ENCODE measurements at regions not wholly inside any gene's neighbourhood (a gene's known extent, or its start where the extent isn't known, plus 50 kb on each side); places are given as distances from the start of the nearest gene placed in this dataset.

DNA sequence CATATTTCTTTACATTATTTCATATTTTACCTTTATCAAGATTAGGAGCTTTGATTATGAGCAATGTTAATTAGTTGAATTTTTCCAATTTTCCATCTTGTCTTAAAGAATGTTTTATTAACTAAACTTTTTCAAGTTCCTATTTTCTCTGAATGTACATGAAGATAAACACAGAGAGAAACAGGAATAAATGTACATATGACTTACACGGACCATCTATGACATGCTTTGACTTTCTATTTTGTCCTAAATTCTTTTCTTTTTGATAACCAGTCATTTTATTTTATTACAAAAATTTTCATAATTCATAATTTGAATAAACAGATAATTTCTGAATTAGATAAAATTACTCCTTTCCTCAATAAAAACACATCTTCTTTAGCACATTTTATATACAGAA is 1038.8 kb upstream of the ARRDC3 start:
- TF ChIP-seq EZH2phosphoT487 (IDR thresholded peaks at IDR 0.05; ENCODE audit: borderline replicate concordance, low read depth, low read length): no peak
- no peak for TF ChIP-seq CTCF (conservative IDR thresholded peaks at IDR 0.05; ENCODE audit: low read length)
- Histone ChIP-seq H3K9me2 (ENCODE audit: insufficient read depth, low read length) (no peaks in the 10 kb centered on the region), H4K20me1 (ENCODE audit: insufficient read depth, low read length) (no peaks in the 10 kb centered on the region), H2AFZ (ENCODE audit: low read length) (no peak overlapping the region), H3K9me3 (ENCODE audit: low read length) (peaks cover 9% of the 10 kb centered on the region), H3K4me2 (ENCODE audit: low read length) (no peak overlapping the region), H3K79me2 (ENCODE audit: insufficient read depth, low read depth, low read length) (no peaks in the 10 kb centered on the region), H3K27ac (ENCODE audit: low read depth, low read length, poor library complexity, severe bottlenecking) (no peak overlapping the region), H3K36me3 (ENCODE audit: insufficient read depth, low read length) (no peaks in the 10 kb centered on the region), H3K4me1 (ENCODE audit: insufficient read depth, low read length, poor library complexity, severe bottlenecking) (no peaks in the 10 kb centered on the region), H3K4me3 (ENCODE audit: low read depth, low read length, poor library complexity, severe bottlenecking) (no peak overlapping the region)
- CTCF ChIA-PET (ENCODE audit: unreplicated experiment): no interaction called here
- BruUV-seq (replicated peaks): no TSS peak
- intact Hi-C loops (cut with micrococcal nuclease; ENCODE audit: unreplicated experiment): no loop called here
- POLR2A ChIA-PET: no interaction called here
- peak; percentile 19 for DNase-seq (ENCODE audit: low spot score)

- POLR2A ChIA-PET: no interaction called here
- no peak overlapping the region for H3K27ac ChIP-seq (ENCODE audit: low read depth, low read length, poor library complexity, severe bottlenecking)
- H3K9me2 ChIP-seq (ENCODE audit: insufficient read depth, low read length): no peaks in the 10 kb centered on the region
- no peak overlapping the region for H3K4me2 ChIP-seq (ENCODE audit: low read length)
- BruUV-seq (replicated peaks): no TSS peak
- intact Hi-C loops (cut with micrococcal nuclease; ENCODE audit: unreplicated experiment): no loop called here
- TF ChIP-seq CTCF (conservative IDR thresholded peaks at IDR 0.05; ENCODE audit: low read length) (no peak), EZH2phosphoT487 (IDR thresholded peaks at IDR 0.05; ENCODE audit: borderline replicate concordance, low read depth, low read length) (no peak)
- no peak overlapping the region for H2AFZ ChIP-seq (ENCODE audit: low read length)
- no peaks in the 10 kb centered on the region for H4K20me1 ChIP-seq (ENCODE audit: insufficient read depth, low read length)
- CTCF ChIA-PET (ENCODE audit: unreplicated experiment): no interaction called here
- H3K36me3 ChIP-seq (ENCODE audit: insufficient read depth, low read length): no peaks in the 10 kb centered on the region
- no peaks in the 10 kb centered on the region for H3K79me2 ChIP-seq (ENCODE audit: insufficient read depth, low read depth, low read length)
- H3K4me1 ChIP-seq (ENCODE audit: insufficient read depth, low read length, poor library complexity, severe bottlenecking): no peaks in the 10 kb centered on the region
- peaks cover 9% of the 10 kb centered on the region for H3K9me3 ChIP-seq (ENCODE audit: low read length)
- DNase-seq (ENCODE audit: low spot score): no peak
- no peak overlapping the region for H3K4me3 ChIP-seq (ENCODE audit: low read depth, low read length, poor library complexity, severe bottlenecking)
These were observed 1038.1 kb upstream of the ARRDC3 start for GRCh38 chr5:92421196-92421595.

DNA sequence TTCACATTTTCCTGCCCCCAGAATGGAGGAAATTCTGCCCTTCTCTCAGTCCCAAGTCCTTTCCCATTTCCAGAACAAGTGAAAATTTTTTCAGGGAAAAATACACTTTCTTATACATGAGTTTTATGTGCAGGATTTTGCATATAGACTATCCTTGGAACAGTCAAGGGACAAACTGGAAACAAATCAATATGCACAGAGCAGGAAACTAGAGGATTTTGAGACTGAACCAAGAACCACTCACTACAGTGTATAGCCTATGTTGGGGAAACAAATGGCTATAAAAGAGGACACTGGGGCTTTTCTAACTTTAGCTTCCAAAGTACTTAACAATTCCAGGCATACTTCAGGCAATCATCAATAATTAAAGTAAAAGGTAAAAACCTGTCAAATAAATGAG is 1036.1 kb upstream of the ARRDC3 start:
- Histone ChIP-seq H3K27ac (ENCODE audit: low read depth, low read length, poor library complexity, severe bottlenecking) (no peak overlapping the region), H3K4me1 (ENCODE audit: insufficient read depth, low read length, poor library complexity, severe bottlenecking) (no peaks in the 10 kb centered on the region), H3K4me3 (ENCODE audit: low read depth, low read length, poor library complexity, severe bottlenecking) (no peak overlapping the region), H3K9me3 (ENCODE audit: low read length) (peaks cover 9% of the 10 kb centered on the region), H3K79me2 (ENCODE audit: insufficient read depth, low read depth, low read length) (no peaks in the 10 kb centered on the region), H4K20me1 (ENCODE audit: insufficient read depth, low read length) (no peaks in the 10 kb centered on the region), H3K4me2 (ENCODE audit: low read length) (no peak overlapping the region), H2AFZ (ENCODE audit: low read length) (no peak overlapping the region), H3K36me3 (ENCODE audit: insufficient read depth, low read length) (no peaks in the 10 kb centered on the region), H3K9me2 (ENCODE audit: insufficient read depth, low read length) (no peaks in the 10 kb centered on the region)
- intact Hi-C loops (cut with micrococcal nuclease; ENCODE audit: unreplicated experiment): no loop called here
- TF ChIP-seq EZH2phosphoT487 (IDR thresholded peaks at IDR 0.05; ENCODE audit: borderline replicate concordance, low read depth, low read length) (no peak), CTCF (conservative IDR thresholded peaks at IDR 0.05; ENCODE audit: low read length) (no peak)
- POLR2A ChIA-PET: no interaction called here
- no peak for DNase-seq (ENCODE audit: low spot score)
- no TSS peak for BruUV-seq (replicated peaks)
- CTCF ChIA-PET (ENCODE audit: unreplicated experiment): no interaction called here

Measured in OCI-LY7 (cell line).